Transverse colon (tissue), 4 donors: ENCODE measurements at regions not wholly inside any gene's neighbourhood (a gene's known extent, or its start where the extent isn't known, plus 50 kb on each side); places are given as distances from the start of the nearest gene placed in this dataset.

Source experiments
- POLR2A ChIP-seq: fragments of 450-650 bp; IDR thresholded peaks from one replicate; pipeline ENCODE4 v1.6.1; 2016; ENCODE audit warnings: antibody characterized with exemption, mild to moderate bottlenecking, moderate library complexity
- POLR2AphosphoS5 ChIP-seq, 3 donors: sonication (generic); formaldehyde crosslinking; IDR thresholded peaks; one replicate each; pipeline ENCODE4 v1.6.1; 2016; ENCODE audit warnings: antibody characterized with exemption in 3 of 3
- TF ChIP-seq, protein P1 (sequence below), 5 experiments: fragments of 200-600 bp in 3 of 5; fragments of 450-650 bp in 2 of 5; sonication (generic) in 3 of 5; IDR thresholded peaks; 1 replicate in 2 of 5; 2 replicates in 3 of 5; pipeline ENCODE4 v1.5.1; 2016 to 2017; ENCODE audit warnings: antibody characterized with exemption in 5 of 5, inconsistent platforms in 3 of 5, mild to moderate bottlenecking in 2 of 5, moderate library complexity in 1 of 5

DNA sequence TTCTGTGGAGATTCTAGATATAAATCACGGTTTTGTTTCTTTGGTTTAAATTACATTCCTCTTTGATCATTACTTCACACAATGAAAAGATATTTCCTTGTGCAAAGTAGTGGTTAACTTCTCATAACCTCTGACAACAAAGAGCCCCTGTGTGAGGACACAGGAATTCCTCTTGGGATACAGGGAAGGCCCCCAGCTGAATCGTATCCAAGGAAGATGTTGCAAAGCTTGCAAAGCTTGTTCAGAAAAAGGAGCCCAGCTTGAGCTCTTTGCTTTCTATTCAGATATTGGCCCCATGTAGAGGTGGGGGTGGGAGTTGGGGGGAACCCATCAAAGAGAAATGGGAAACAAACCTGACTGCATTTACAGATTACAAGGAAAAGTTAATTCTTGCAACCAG lies 145.7 kb downstream of the RELL1 start:
- TF ChIP-seq, protein P1, sequence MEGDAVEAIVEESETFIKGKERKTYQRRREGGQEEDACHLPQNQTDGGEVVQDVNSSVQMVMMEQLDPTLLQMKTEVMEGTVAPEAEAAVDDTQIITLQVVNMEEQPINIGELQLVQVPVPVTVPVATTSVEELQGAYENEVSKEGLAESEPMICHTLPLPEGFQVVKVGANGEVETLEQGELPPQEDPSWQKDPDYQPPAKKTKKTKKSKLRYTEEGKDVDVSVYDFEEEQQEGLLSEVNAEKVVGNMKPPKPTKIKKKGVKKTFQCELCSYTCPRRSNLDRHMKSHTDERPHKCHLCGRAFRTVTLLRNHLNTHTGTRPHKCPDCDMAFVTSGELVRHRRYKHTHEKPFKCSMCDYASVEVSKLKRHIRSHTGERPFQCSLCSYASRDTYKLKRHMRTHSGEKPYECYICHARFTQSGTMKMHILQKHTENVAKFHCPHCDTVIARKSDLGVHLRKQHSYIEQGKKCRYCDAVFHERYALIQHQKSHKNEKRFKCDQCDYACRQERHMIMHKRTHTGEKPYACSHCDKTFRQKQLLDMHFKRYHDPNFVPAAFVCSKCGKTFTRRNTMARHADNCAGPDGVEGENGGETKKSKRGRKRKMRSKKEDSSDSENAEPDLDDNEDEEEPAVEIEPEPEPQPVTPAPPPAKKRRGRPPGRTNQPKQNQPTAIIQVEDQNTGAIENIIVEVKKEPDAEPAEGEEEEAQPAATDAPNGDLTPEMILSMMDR (IDR thresholded peaks at IDR 0.05), result no peak
- TF ChIP-seq POLR2AphosphoS5 (IDR thresholded peaks at IDR 0.05) (no peak), POLR2A (no peak)
